ENCODE measurements at regions not wholly inside any gene's neighbourhood (a gene's known extent, or its start where the extent isn't known, plus 50 kb on each side); places are given as distances from the start of the nearest gene placed in this dataset.

- Histone ChIP-seq H3K4me3 (no peak overlapping the region), H3K36me3 (ENCODE audit: low read depth) (no peaks in the 10 kb centered on the region), H3K27ac (no peak overlapping the region), H3F3A (ENCODE audit: insufficient read depth) (no peaks in the 10 kb centered on the region), H3K9ac (no peak overlapping the region), H3K79me2 (ENCODE audit: insufficient read depth) (no peaks in the 10 kb centered on the region), H3K4me2 (ENCODE audit: unreplicated experiment) (no peak overlapping the region), H3K4me1 (ENCODE audit: insufficient read depth) (no peaks in the 10 kb centered on the region), H3K9me3 (ENCODE audit: low read depth) (no peaks in the 10 kb centered on the region), H3K27me3 (replicated peaks; ENCODE audit: insufficient read depth) (0 out of 2 replicates have a peak, but pooled peaks cover 4% of the 10 kb centered on the region), H4K20me1 (ENCODE audit: insufficient read depth) (no peaks in the 10 kb centered on the region), H3K9me2 (ENCODE audit: insufficient read depth) (no peaks in the 10 kb centered on the region), H2AFZ (no peak overlapping the region)
- DNase-seq: no peak
- WGBS, 2 experiments (ENCODE audit: low coverage in 1 of 2, low lambda C conversion rate in 2 of 2, missing lambda C conversion rate in 2 of 2): 92 to 100% methylated on average over 3 of the region's 3 CpGs
- in situ Hi-C loops (cut with MboI): no loop called here
- TF ChIP-seq EZH2phosphoT487 (IDR thresholded peaks at IDR 0.05; ENCODE audit: insufficient read depth, low read depth): no peak
- no peak for TF ChIP-seq EZH2 (IDR thresholded peaks at IDR 0.05; ENCODE audit: insufficient read depth, poor library complexity, severe bottlenecking)
Measured at GRCh38 chr10:10663622-10664021, 354.1 kb upstream of the CELF2 start.

GRCh38 chr10:10665750-10666149 lies 351.9 kb upstream of the CELF2 start:
- no peaks in the 10 kb centered on the region for H3K9me3 ChIP-seq (ENCODE audit: low read depth)
- in situ Hi-C loops (cut with MboI): no loop called here
- no peaks in the 10 kb centered on the region for H3F3A ChIP-seq (ENCODE audit: insufficient read depth)
- DNase-seq: no peak
- TF ChIP-seq EZH2phosphoT487 (IDR thresholded peaks at IDR 0.05; ENCODE audit: insufficient read depth, low read depth): no peak
- TF ChIP-seq EZH2 (IDR thresholded peaks at IDR 0.05; ENCODE audit: insufficient read depth, poor library complexity, severe bottlenecking): no peak
- H3K27me3 ChIP-seq (replicated peaks; ENCODE audit: insufficient read depth): 0 out of 2 replicates have a peak, but pooled peaks cover 4% of the 10 kb centered on the region
- no peak overlapping the region for H3K27ac ChIP-seq
- H3K36me3 ChIP-seq (ENCODE audit: low read depth): no peaks in the 10 kb centered on the region
- H3K4me2 ChIP-seq (ENCODE audit: unreplicated experiment): no peak overlapping the region
- H3K9me2 ChIP-seq (ENCODE audit: insufficient read depth): no peaks in the 10 kb centered on the region
- no peaks in the 10 kb centered on the region for H4K20me1 ChIP-seq (ENCODE audit: insufficient read depth)
- H3K79me2 ChIP-seq (ENCODE audit: insufficient read depth): no peaks in the 10 kb centered on the region
- no peak overlapping the region for H3K4me3 ChIP-seq
- no peak overlapping the region for H3K9ac ChIP-seq
- no peaks in the 10 kb centered on the region for H3K4me1 ChIP-seq (ENCODE audit: insufficient read depth)
- 56 to 58% methylated on average over 6 of the region's 6 CpGs for WGBS, 2 experiments (ENCODE audit: low coverage in 1 of 2, low lambda C conversion rate in 2 of 2, missing lambda C conversion rate in 2 of 2)
- H2AFZ ChIP-seq: no peak overlapping the region

GRCh38 chr10:10667466-10667865 lies 350.2 kb upstream of the CELF2 start:
- H3K4me1 ChIP-seq (ENCODE audit: insufficient read depth): no peaks in the 10 kb centered on the region
- 0 out of 2 replicates have a peak, but pooled peaks cover 4% of the 10 kb centered on the region for H3K27me3 ChIP-seq (replicated peaks; ENCODE audit: insufficient read depth)
- no peak for DNase-seq
- H3K36me3 ChIP-seq (ENCODE audit: low read depth): no peaks in the 10 kb centered on the region
- H4K20me1 ChIP-seq (ENCODE audit: insufficient read depth): no peaks in the 10 kb centered on the region
- H3K4me3 ChIP-seq: no peak overlapping the region
- no peak overlapping the region for H2AFZ ChIP-seq
- no peak overlapping the region for H3K9ac ChIP-seq
- no peaks in the 10 kb centered on the region for H3K9me3 ChIP-seq (ENCODE audit: low read depth)
- in situ Hi-C loops (cut with MboI): no loop called here
- no peaks in the 10 kb centered on the region for H3K9me2 ChIP-seq (ENCODE audit: insufficient read depth)
- no peaks in the 10 kb centered on the region for H3K79me2 ChIP-seq (ENCODE audit: insufficient read depth)
- TF ChIP-seq EZH2phosphoT487 (IDR thresholded peaks at IDR 0.05; ENCODE audit: insufficient read depth, low read depth) (no peak), EZH2 (IDR thresholded peaks at IDR 0.05; ENCODE audit: insufficient read depth, poor library complexity, severe bottlenecking) (no peak)
- H3K4me2 ChIP-seq (ENCODE audit: unreplicated experiment): no peak overlapping the region
- 66 to 67% methylated on average over 5 of the region's 5 CpGs for WGBS, 2 experiments (ENCODE audit: low coverage in 1 of 2, low lambda C conversion rate in 2 of 2, missing lambda C conversion rate in 2 of 2)
- H3F3A ChIP-seq (ENCODE audit: insufficient read depth): no peaks in the 10 kb centered on the region
- H3K27ac ChIP-seq: no peak overlapping the region

DNA sequence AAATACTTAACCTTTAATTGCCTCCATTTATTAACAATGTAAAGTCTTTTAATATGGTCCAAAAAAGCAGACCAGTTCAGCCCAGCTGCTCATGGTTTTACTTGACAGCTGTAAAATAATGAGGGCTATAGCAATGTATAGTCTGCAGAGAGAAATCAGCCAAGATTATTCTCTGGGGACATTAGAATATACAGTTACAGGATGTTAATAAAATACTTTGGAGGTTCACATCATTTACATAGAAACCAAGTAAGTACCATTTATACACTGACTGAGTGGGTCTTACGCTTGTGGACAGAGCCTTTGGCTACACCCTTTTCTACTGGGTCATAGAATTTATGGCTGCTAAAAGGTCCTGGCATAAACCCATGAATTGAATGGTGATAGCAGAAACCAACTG lies 340.7 kb upstream of the CELF2 start:
- H2AFZ ChIP-seq: no peak overlapping the region
- H3K9me2 ChIP-seq (ENCODE audit: insufficient read depth): no peaks in the 10 kb centered on the region
- no peak overlapping the region for H3K4me2 ChIP-seq (ENCODE audit: unreplicated experiment)
- in situ Hi-C loops (cut with MboI): loop anchor here (10.0 kb wide), 1 partner anchor 1342 kb away; no protein-coding TSS in a partner anchor
- 96% methylated on average over 1 of the region's 1 CpG for WGBS, 2 experiments (ENCODE audit: low coverage in 1 of 2, low lambda C conversion rate in 2 of 2, missing lambda C conversion rate in 2 of 2)
- no peaks in the 10 kb centered on the region for H3K27me3 ChIP-seq (replicated peaks; ENCODE audit: insufficient read depth)
- no peak overlapping the region for H3K27ac ChIP-seq
- no peaks in the 10 kb centered on the region for H3K9me3 ChIP-seq (ENCODE audit: low read depth)
- no peaks in the 10 kb centered on the region for H4K20me1 ChIP-seq (ENCODE audit: insufficient read depth)
- H3K79me2 ChIP-seq (ENCODE audit: insufficient read depth): no peaks in the 10 kb centered on the region
- H3K36me3 ChIP-seq (ENCODE audit: low read depth): no peaks in the 10 kb centered on the region
- no peak for DNase-seq
- TF ChIP-seq EZH2phosphoT487 (IDR thresholded peaks at IDR 0.05; ENCODE audit: insufficient read depth, low read depth): no peak
- no peak for TF ChIP-seq EZH2 (IDR thresholded peaks at IDR 0.05; ENCODE audit: insufficient read depth, poor library complexity, severe bottlenecking)
- no peak overlapping the region for H3K4me3 ChIP-seq
- H3K4me1 ChIP-seq (ENCODE audit: insufficient read depth): no peaks in the 10 kb centered on the region
- H3K9ac ChIP-seq: no peak overlapping the region
- no peaks in the 10 kb centered on the region for H3F3A ChIP-seq (ENCODE audit: insufficient read depth)

- no peak for TF ChIP-seq EZH2 (IDR thresholded peaks at IDR 0.05; ENCODE audit: insufficient read depth, poor library complexity, severe bottlenecking)
- TF ChIP-seq EZH2phosphoT487 (IDR thresholded peaks at IDR 0.05; ENCODE audit: insufficient read depth, low read depth): no peak
- Histone ChIP-seq H2AFZ (peak overlapping the region; percentile 25), H3K27me3 (replicated peaks; ENCODE audit: insufficient read depth) (no peaks in the 10 kb centered on the region), H3K9ac (no peak overlapping the region), H3K27ac (no peak overlapping the region), H3K4me1 (ENCODE audit: insufficient read depth) (no peaks in the 10 kb centered on the region), H4K20me1 (ENCODE audit: insufficient read depth) (no peaks in the 10 kb centered on the region), H3K79me2 (ENCODE audit: insufficient read depth) (no peaks in the 10 kb centered on the region), H3K4me2 (ENCODE audit: unreplicated experiment) (no peak overlapping the region), H3K9me3 (ENCODE audit: low read depth) (no peaks in the 10 kb centered on the region), H3K9me2 (ENCODE audit: insufficient read depth) (no peaks in the 10 kb centered on the region), H3F3A (ENCODE audit: insufficient read depth) (no peaks in the 10 kb centered on the region), H3K36me3 (ENCODE audit: low read depth) (no peaks in the 10 kb centered on the region), H3K4me3 (no peak overlapping the region)
- peak; percentile 82 for DNase-seq
- 30 to 38% methylated on average over 3 of the region's 3 CpGs for WGBS, 2 experiments (ENCODE audit: low coverage in 1 of 2, low lambda C conversion rate in 2 of 2, missing lambda C conversion rate in 2 of 2)
- in situ Hi-C loops (cut with MboI): loop anchor here (10.0 kb wide), 1 partner anchor 1343 kb away; no protein-coding TSS in a partner anchor
Measured at GRCh38 chr10:10677479-10677878, 340.2 kb upstream of the CELF2 start.
